GM19468 (cell line): ENCODE measurements at regions not wholly inside any gene's neighbourhood (a gene's known extent, or its start where the extent isn't known, plus 50 kb on each side); places are given as distances from the start of the nearest gene placed in this dataset.

ENCODE experiments used
- ATAC-seq: cut with Tn5 transposase; IDR thresholded peaks from one replicate; pipeline ENCODE4 v1.9.1; 2021; ENCODE audit warnings: mild to moderate bottlenecking, moderate library complexity, moderate number of reproducible peaks; ENCODE audit not compliant: unreplicated experiment; ENCODE audit errors: extremely low read depth

DNA sequence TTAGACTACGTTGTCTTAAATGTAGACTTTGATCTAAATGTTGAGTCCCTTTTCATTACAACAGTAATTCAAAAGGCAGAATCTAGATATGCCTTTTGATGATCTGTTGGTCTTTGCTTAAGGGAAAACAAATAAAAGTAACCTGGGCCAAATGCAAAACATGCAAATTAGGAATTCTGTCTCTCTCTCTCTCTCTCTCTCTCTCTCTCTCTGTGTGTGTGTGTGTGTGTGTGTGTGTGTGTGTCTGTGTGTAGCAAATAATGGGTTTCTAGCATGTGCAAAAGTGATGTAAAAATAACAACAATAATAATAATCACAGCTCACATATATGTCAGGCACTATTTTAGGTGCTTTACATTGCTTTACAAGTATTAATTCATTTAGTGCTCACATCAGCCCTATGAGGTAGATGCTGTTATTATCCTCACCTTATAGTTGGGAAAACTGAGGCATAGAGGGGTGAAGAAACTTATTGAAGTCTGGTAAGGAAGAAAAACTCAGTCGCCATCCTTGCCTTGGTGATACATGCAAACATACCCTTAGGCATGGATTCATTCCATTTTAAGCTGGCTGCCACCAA is 160.3 kb upstream of the ZNF217 start:
- no peak for ATAC-seq

DNA sequence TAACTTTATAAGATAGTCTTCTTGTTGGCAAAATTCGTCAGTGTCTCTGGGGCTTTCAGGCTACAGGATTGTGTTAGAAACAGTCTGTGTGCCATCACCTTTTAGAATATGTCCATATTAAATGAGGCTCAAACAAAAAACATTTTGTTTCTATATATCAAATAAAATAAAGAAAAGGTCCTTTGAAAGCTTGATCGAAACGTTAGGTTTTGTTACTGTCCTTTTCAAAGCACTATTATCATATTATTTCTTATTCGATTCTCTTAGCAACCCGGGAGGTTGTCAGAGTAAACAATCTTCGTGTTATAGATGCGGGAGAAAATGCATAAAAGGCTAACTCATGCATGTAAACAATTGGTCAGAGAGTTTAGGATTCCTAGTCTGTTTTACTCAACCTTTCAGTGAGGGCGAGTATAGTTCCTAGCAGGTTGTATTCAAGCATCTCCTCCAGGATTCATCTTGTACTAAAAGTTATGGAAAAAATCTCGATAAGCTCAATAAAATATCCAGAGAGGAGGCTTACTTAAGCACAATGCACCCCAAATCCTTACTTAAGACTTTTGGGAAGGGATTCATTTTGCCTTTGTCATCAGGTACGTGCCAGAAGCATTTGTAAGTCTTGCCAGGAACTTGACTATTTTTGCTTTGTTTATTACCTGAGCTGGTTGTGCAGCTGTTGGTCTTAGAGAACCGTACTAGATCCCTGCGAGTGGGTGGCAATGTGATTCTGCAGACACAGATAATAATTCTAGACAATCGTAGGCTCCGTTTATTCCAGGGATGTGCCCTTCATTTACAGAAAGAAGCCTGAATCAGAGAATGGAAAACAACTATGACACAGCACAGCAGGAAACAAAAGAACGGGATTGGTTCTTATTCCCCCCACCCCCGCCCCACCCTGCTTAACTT is 159.6 kb upstream of the ZNF217 start:
- ATAC-seq = no peak

DNA sequence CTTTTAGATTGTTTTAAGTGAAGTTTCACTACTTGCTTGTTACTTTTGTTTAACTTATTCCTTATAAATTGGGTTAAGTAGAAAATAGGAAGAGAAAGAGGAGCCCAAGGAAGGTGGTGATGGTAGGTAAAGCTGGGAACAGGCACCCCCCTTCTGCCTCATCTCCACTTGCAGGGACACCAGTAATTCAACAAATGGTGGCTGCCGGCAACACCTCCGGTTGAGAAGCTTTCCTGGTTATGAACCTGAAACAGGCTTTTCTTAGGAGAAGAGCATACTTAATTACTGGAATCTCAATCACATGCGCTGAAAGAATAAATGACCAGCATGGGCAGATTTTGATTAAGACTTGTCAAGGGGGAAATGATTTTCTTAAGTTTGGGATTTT is 158.9 kb upstream of the ZNF217 start:
- ATAC-seq = no peak

DNA sequence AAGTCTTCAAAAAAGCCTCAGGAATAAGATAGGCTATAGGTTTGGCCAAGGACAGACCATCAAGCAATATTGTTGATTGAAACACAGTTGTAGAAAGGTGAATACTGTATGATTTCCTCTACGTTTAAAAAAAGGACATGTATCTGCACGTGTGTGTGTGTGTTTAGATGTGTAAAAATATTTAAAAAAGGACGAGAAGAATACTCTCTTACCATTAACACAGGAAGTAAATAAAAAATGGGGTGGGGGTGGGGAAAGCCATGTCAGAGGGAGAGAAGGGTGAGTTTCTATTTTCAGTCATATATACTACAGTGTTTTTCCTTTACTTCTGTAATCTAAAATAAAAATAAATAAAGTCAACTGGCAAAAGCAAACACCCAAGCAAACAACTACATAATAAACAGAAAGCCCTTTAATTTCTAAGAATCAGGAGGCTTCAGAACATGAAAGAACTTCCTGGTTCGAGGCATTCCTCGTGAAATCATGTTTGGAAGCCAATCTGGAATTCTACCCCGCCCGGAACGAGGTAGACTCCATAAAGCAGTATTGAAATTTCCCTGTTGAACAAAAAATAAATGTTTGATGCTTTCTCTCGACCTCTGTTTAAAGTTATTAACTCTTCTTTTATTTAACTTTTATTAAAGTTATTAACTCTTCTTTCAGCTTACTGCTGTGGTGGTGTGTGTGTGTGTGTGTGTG is 158.1 kb upstream of the ZNF217 start:
- ATAC-seq = no peak

DNA sequence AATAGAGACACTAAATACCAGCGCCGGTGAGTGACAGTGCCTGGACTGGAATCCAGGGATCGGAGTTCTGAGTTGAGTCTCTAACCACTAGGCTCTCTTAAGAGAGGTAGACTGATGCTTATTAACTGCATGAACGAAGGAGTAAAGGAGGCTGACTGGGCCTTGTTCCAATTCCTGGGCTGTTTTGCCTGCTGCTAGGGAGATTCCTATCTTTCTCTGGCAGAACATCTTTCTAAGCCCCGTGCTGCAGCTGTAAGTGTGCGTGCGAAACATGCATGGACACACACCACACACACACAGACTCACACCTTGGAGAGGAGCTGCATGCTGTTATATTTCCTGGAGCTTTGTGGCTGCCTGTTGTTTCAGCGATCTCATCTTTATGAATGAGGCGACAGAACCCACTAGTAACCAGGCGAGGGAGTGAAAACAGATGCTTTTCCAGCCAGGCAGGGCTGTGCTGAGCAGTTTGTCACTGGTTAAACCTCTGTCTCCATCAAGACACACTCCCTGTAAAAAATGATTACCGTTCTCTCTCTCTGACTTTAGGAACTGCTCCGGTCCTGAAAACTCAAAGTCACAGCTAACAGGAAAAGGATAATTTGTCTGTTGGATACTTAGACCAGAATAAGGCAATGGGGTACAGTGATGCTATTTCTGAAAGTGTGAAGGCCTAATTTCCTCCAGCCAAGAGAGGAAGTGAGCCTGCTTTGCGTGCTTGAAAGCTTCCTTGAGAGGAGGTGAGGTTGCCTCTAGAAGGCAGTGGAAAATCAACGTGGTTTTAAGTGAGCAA is 157.4 kb upstream of the ZNF217 start:
- ATAC-seq = peak; percentile 41

DNA sequence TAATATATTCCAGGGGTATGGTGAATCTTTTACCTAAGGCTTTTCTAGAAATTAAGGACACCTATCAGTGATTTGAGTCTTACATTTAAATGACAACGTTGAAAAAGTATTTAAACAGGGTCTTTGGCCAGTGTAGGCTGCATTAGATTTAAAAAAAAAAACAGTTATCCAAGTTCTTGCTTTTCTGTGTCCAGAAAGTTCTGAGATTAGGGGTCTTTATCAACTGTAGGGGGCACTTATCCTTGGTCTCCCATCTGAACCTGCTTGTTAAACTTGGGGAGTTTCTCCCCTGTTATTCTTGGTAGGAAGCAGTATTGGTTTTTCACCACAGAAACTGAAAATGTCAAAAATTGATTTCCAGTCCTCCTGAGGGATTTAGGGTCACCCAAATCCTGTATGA is 155.9 kb upstream of the ZNF217 start:
- ATAC-seq = no peak

DNA sequence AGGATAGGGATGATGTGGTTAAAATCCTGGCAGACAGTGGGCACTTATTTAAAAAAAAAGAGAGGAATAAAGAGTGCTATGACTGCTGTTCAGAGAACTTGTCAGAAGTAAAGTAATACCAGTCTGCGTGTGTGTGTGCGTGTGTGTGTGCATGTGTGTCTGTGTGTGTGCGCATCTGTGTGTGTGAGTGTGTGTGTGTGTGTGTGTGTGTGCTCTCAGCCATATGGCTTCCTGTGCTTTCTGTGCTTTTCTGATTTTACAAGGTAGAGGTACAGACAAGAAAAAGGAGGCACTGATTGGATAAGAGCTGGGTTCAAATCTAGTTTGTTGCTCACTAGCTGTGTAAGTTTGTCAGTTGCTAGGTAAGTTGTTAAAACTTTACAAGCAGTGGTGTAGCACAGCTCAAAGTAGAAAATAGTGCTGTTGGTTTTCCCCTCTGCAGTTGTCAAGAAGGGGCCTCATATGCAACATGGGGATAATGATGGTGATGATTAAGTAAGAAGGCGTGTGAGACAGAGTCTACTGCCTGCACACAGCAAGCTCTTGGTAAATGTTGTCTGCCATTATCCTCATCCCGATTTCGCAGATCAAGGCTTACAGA is 155.3 kb upstream of the ZNF217 start:
- ATAC-seq = no peak

DNA sequence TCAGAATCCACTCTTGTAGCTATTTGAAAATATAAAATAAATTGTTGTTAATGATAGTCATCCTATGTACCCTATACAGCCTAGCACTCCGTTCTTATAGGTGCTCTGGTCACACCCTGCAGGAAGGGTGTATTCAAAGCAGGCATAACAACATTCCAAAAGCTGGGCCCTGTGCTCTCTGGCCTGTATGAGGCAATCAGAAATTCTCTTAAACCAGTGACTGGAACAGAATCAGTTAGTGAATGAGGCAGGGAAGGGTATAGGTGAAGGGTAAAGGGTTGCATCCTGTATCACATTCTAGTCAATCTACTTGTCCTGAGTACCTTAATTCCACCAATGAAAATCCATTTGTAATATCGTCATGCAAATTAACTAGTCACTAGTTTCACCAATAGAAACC is 154.5 kb upstream of the ZNF217 start:
- no peak for ATAC-seq

DNA sequence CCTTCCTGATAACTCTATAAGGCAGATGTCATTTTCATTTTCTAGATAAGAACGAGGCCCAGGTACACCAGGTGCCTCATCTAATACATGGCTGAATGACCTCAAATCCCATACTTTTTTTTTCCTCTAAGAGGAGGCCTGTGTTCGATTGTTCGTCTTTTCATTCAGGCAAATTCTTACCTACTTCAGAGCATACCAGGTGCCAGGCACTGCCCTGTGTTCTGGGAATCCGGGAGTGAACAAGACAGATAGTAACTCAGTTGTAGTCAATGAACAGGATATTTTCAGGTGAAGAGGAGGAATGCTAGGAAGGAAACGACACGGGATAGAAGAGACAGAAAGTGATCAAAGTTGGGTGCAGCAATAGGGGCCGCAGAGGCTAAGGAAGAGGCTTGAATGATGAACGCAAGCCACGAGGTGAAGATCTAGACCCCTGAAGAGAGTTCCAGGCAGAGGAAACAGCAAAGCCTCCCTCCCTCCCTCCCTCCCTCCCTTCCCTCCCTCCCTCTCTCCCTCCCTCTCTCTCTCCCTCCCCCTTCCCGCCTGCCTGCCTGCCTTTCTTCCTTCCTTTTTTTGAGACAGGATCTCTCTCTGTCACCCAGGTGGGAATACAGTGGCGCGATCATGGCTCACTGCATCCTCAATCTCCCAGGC is 150.1 kb upstream of the ZNF217 start:
- no peak for ATAC-seq

DNA sequence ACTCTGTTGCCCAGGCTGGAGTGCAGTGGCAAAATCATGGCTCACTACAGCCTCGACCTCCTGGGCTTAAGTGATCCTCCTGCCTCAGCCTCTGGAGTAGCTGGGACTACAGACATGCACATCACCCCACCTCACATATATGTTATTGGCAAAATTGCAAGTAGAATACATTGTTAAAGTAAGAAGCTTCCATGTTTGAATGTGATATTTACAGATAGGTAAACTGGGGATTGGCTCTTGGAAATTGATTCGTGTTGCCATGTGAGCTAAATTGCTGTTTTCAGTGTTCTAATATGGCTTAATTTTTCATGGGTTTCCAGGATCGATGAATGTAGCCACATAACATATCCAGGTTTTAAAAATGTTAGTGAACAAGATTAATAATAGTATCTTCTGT is 149.0 kb upstream of the ZNF217 start:
- ATAC-seq = no peak

DNA sequence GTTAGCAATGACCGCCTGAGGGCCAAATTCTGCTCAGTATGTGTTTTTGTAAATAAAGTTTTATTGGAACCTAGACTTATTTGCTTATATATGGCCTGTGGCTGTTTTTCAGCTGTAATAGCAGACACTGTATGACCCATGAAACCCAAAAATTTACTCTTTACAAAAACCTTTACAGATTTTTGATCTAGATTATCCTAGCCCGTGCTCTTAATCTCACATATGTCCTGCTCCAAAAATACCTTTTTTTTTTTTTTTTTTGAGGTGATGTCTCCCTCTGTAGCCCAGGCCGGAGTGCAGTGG is 148.0 kb upstream of the ZNF217 start:
- ATAC-seq = no peak

DNA sequence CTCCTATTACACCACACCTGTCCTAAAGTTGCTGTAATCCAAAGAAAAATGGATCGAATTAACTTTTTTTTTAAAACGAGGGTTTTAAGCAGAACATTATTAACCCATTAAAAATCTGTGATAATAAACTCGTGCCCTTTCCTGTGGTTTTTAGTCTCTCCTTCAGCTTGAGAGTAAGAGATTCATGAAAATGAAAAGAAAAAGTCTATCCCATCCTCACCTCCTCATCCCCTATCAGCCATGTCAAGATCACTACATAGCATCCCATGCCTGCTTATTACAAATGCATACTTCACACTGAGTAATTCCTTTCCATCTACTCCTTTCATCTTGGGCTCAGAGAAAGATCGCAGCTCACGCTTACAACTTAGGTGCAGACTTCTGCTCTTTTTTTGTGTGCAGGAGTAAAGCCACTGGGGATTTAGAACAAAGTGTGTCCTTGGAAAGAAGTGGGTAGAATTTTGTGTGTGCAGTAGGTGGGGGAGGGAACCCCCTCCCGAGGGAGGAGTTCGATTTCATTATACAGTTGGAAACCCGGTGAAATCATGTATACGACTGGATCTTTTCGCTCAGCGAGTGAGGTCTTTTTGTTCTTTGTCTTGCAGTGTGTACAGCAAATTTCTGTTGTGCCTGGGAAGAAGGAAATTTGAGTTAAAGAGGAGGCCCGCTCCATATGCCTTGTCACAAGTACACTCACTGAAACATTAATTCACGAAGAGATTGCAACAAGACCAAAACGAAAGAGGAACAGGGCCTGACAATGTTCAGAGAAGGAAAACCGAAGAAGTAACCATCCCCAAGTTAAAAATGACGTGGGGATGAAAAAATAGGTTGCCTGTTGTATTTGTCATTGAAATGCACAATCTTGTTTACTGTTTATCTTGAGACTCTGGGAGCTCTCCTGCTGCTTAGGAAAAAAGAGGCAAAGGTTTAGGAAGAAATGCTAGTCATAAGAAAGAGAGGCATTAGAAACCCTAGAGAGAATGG is 146.5 kb upstream of the ZNF217 start:
- ATAC-seq = no peak

DNA sequence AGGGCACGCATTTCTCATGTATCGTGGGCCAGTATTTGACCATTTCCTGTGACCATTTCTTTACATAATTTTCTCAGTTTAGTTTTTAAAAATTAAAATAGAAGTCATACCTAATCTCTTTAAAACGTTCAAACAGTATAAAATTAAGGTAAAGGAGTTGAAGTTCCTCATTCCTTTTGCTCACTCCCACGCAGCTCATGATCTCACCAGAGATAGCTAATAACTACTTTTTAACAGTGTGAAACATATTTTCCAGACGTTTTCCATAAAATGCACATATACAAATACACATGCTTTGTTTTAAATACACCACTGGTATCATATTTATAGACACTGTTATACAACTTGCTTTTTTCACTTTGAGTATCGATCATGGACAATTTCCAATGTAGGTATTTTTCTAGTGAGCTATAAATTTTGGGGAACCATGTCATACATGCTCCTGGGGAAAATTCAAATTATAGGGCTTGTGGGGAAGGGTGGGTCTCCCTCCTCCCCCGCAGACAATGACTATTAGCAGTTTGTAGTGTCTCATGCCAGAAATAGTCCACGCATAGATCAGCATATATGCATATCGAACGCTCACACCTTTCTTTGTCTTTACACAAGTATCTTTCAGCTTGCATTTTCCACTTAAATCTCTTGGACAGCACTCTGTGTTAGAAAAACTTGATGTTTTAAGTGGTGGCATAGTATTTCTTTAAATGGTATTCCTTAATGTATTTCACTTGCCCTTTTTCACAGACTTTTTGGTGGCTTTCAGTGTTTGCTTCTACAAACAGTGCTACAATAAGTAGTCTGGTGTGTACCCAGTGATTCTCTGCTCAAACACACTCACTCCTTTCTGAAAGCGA is 145.5 kb upstream of the ZNF217 start:
- ATAC-seq = no peak

DNA sequence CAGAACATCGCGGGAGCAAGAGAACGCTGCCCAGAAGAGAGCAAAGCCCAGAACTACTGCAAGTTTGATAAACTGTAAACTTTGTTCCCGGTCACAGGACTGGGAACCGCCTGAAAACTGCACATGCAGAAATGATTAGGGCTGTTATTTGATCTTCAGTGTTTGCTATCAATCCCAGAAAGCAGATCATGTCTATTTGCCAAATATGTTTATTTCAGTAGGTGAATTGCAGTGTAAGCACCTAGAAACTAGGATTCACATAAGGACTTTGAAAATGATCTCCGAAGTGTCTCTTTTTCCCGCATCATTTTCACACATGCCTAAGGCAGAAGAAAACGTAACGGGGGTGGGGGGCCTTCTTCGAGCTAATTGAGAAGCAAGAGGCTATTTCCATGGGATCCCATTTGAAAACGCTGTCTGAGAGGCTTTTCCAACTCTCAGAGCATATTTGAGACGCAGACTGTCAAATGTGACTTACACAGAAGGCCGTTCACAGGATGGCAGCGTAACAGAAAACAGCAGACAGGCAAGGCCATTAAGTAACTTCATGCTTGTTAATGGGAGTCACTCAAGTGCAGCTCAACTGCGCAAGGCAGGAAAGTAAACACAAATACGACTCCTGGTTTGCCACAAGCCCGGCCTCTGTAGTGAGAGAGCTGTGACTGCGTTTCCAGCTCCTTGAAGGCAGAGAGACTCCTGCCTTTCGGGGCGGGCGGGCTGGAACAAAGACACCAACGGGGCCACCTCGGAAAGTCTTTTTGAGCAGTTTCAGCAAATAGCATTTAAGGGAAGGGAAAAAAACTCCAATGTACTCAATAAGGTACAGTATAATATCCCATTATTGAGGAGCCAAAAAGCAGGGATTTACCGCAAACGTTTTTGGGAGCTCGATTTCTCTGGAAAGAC is 144.7 kb upstream of the ZNF217 start:
- no peak for ATAC-seq

DNA sequence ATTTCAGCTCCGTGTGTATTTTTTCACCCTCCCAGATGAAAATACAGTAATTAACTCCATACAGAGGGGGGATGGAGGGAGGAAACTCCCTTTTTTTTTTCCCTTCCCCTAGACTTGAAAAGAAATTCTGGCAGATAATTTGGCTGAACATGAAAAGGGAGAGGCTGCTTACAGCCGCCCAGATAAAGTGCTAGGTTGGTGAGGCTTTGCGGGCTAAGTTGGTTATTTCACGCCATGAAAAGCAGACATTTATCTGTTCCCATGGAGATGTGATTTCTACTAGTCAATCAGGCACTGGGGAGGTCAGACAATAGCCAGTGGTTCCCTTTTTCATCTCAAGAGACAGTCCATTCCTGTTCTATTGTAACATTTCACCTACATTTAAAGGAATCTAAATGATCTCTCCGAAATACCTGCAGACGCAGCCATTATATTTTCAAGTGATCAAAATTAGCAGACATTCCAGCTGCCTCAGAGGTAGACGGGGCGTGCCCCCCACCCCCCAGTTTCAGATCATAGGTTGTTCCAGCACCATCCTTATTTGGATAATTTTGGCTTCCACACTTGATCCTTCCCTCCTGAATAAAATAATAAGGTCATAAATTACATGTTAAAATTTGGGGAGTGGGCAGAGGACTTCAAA is 143.9 kb upstream of the ZNF217 start:
- ATAC-seq = no peak

DNA sequence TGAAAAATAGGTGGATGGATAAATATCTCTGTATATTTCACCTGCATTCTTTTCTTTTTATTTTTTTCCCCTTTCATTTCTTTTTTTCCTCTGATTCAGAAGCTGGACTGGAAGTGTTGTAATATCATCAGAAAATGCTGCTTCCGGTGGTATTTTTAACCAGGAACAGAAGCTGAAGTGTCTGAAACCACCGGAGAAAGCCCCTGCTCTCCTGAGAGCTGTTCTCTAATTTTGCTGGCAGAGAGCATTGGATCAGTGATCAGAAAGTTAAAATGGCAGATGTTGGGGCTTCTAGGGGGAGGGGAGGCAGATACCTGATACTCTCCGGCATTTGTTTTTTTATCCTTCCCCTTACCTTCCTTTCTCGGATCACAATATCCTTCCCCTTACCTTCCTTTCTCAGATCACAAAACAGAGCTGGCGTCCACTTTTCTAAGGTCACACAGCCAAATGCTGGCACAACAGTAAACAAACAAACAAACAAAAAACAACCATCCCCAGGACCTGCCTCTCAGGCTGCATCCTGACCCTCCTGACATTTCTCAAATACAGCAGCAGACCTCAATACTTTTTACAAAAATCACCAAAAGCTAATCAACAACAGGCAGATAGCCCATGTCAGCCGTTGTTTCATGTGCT is 143.2 kb upstream of the ZNF217 start:
- no peak for ATAC-seq
